OCI-LY7 (cell line): ENCODE measurements at regions not wholly inside any gene's neighbourhood (a gene's known extent, or its start where the extent isn't known, plus 50 kb on each side); places are given as distances from the start of the nearest gene placed in this dataset.

Source experiments
- BruUV-seq: library from RNA; stranded (reverse); fragments of 400-500 nt; replicated peaks from 2 replicates; lab custom pipeline; 2021; lab: Mats Ljungman, UMichigan
- CTCF ChIA-PET: fragments of 300-600 bp; sonication (Branson Sonifier 250); formaldehyde crosslinking; loops from one replicate; lab custom pipeline; 2022; ENCODE audit warnings: antibody characterized with exemption; ENCODE audit not compliant: unreplicated experiment; lab: Charles Lee
- POLR2A ChIA-PET: fragments of 300-600 bp; sonication (Branson Sonifier 250); formaldehyde crosslinking; loops from one replicate; lab custom pipeline; 2022; ENCODE audit warnings: antibody characterized with exemption; lab: Charles Lee
- DNase-seq: peaks from one replicate; pipeline ENCODE4 v3.0.0-alpha.2; 2015; ENCODE audit warnings: low spot score
- H2AFZ ChIP-seq: fragments of 200-600 bp; sonication (generic), shearing (Covaris generic); 2 replicates; pipeline ENCODE4 v1.6.1; 2014; ENCODE audit warnings: mild to moderate bottlenecking, antibody characterized with exemption, low read length, moderate library complexity
- H3K27ac ChIP-seq: fragments of 200-600 bp; sonication (generic); 2 replicates; pipeline ENCODE4 v1.5.1; 2014; ENCODE audit warnings: mixed run types, low read depth, mild to moderate bottlenecking, moderate library complexity, low read length, inconsistent platforms; ENCODE audit not compliant: poor library complexity, severe bottlenecking
- H3K36me3 ChIP-seq: fragments of 200-600 bp; sonication (generic); 2 replicates; pipeline ENCODE4 v1.6.1; 2014; ENCODE audit warnings: mild to moderate bottlenecking, antibody characterized with exemption, low read length, moderate library complexity, mixed read lengths; ENCODE audit not compliant: insufficient read depth
- H3K4me1 ChIP-seq: fragments of 200-600 bp; sonication (generic); 2 replicates; pipeline ENCODE4 v1.5.1; 2014; ENCODE audit warnings: mild to moderate bottlenecking, low read length; ENCODE audit not compliant: insufficient read depth, poor library complexity, severe bottlenecking
- H3K4me2 ChIP-seq: fragments of 200-600 bp; sonication (generic); 2 replicates; pipeline ENCODE4 v1.6.1; 2014; ENCODE audit warnings: mild to moderate bottlenecking, low read length
- H3K4me3 ChIP-seq: fragments of 200-600 bp; sonication (generic); 2 replicates; pipeline ENCODE4 v1.5.1; 2014; ENCODE audit warnings: mild to moderate bottlenecking, low read depth, low read length; ENCODE audit not compliant: poor library complexity, severe bottlenecking
- H3K79me2 ChIP-seq: fragments of 200-600 bp; sonication (generic); 2 replicates; pipeline ENCODE4 v1.6.1; 2016; ENCODE audit warnings: low read depth, mild to moderate bottlenecking, low read length, moderate library complexity, mixed read lengths; ENCODE audit not compliant: insufficient read depth
- H3K9me2 ChIP-seq: fragments of 200-600 bp; sonication (generic); 2 replicates; pipeline ENCODE4 v1.6.1; 2016; ENCODE audit warnings: mild to moderate bottlenecking, low read length, mixed read lengths; ENCODE audit not compliant: insufficient read depth
- H3K9me3 ChIP-seq: fragments of 200-600 bp; sonication (generic); 2 replicates; pipeline ENCODE4 v1.6.1; 2014; ENCODE audit warnings: mild to moderate bottlenecking, mixed run types, low read length, mixed read lengths
- H4K20me1 ChIP-seq: fragments of 200-600 bp; sonication (generic); 2 replicates; pipeline ENCODE4 v1.6.1; 2014; ENCODE audit warnings: mild to moderate bottlenecking, antibody characterized with exemption, low read length, moderate library complexity, mixed read lengths; ENCODE audit not compliant: insufficient read depth
- EZH2phosphoT487 ChIP-seq: fragments of 200-600 bp; sonication (generic); IDR thresholded peaks from 2 replicates; pipeline ENCODE4 v1.6.1; 2018; ENCODE audit warnings: low read depth, borderline replicate concordance, mild to moderate bottlenecking, mixed run types, antibody characterized with exemption, low read length, moderate library complexity, mixed read lengths
- intact Hi-C: fragments of 100-400 bp; cut with micrococcal nuclease; formaldehyde crosslinking; loops from one replicate; pipeline ENCODE4 v1.10.0; 2022; ENCODE audit not compliant: unreplicated experiment
- TF ChIP-seq, protein P1 (sequence below): fragments of 200-600 bp; sonication (generic); conservative IDR thresholded peaks from 2 replicates; pipeline ENCODE4 v1.5.1; 2014; ENCODE audit warnings: mild to moderate bottlenecking, antibody characterized with exemption, low read length, moderate library complexity, mixed read lengths

DNA sequence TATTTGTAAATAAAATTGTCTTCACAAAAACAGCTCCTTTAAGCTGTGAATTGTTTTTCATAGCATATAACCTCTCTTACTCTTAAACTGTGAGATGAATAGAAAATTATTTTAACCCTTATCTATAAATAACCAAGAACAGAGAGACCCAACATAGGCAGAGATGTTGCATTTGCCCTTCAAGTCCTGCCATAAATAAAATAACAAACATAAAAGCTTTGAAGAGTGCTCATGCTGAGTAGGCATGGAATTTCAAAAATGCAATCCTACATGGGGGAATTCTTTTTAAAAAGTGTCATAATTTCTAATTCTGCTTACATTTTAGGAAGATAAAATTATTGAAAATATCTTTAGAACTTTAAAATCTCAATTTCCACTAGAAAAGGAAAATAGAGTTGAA, 124.1 kb upstream of the FERD3L start:
- H4K20me1 ChIP-seq: no peaks in the 10 kb centered on the region
- TF ChIP-seq, protein P1, sequence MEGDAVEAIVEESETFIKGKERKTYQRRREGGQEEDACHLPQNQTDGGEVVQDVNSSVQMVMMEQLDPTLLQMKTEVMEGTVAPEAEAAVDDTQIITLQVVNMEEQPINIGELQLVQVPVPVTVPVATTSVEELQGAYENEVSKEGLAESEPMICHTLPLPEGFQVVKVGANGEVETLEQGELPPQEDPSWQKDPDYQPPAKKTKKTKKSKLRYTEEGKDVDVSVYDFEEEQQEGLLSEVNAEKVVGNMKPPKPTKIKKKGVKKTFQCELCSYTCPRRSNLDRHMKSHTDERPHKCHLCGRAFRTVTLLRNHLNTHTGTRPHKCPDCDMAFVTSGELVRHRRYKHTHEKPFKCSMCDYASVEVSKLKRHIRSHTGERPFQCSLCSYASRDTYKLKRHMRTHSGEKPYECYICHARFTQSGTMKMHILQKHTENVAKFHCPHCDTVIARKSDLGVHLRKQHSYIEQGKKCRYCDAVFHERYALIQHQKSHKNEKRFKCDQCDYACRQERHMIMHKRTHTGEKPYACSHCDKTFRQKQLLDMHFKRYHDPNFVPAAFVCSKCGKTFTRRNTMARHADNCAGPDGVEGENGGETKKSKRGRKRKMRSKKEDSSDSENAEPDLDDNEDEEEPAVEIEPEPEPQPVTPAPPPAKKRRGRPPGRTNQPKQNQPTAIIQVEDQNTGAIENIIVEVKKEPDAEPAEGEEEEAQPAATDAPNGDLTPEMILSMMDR: no peak
- TF ChIP-seq EZH2phosphoT487: no peak
- ChIA-PET CTCF (no interaction called here), POLR2A (interaction anchor here (1.0 to 1.2 kb wide), 2 partner anchors 9 to 32 kb away, joined by 3 to 8 read pairs; no protein-coding TSS in a partner anchor)
- no peak for DNase-seq
- no peak overlapping the region for H2AFZ ChIP-seq
- H3K27ac ChIP-seq: no peak overlapping the region
- no peak overlapping the region for H3K4me3 ChIP-seq
- H3K79me2 ChIP-seq: no peaks in the 10 kb centered on the region
- no peaks in the 10 kb centered on the region for H3K9me3 ChIP-seq
- H3K4me1 ChIP-seq: no peaks in the 10 kb centered on the region
- BruUV-seq: no TSS peak
- no peak overlapping the region for H3K4me2 ChIP-seq
- no peaks in the 10 kb centered on the region for H3K9me2 ChIP-seq
- intact Hi-C loops: no loop called here
- no peaks in the 10 kb centered on the region for H3K36me3 ChIP-seq

DNA sequence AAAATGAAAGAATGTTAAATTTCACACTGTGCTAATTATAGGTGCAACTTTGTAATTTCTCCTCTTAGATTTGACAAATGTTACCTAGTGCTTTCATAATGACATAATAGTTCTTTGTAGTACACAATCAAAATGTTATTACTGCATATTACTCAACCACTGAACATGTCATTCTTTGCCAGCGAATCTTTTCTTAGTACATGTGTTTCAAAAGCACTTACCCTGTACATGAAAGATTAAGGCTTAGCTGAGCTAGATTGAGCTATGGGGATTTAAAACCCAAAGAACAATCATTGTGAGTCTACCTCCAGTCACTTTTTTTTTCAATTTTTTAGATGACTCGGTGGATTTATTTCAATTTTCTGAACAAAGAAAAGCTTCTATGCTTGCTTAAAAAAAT, 123.5 kb upstream of the FERD3L start:
- CTCF ChIA-PET: no interaction called here
- H3K4me3 ChIP-seq: no peak overlapping the region
- no peak for DNase-seq
- no peaks in the 10 kb centered on the region for H3K9me2 ChIP-seq
- no peaks in the 10 kb centered on the region for H4K20me1 ChIP-seq
- H3K79me2 ChIP-seq: no peaks in the 10 kb centered on the region
- POLR2A ChIA-PET: interaction anchor here (0.6 to 1.2 kb wide), 3 partner anchors 10 to 68 kb away, joined by 3 to 8 read pairs (median 4); no protein-coding TSS in a partner anchor
- BruUV-seq: no TSS peak
- no peaks in the 10 kb centered on the region for H3K9me3 ChIP-seq
- H3K4me2 ChIP-seq: no peak overlapping the region
- no peak overlapping the region for H2AFZ ChIP-seq
- no peaks in the 10 kb centered on the region for H3K4me1 ChIP-seq
- no peak overlapping the region for H3K27ac ChIP-seq
- no peaks in the 10 kb centered on the region for H3K36me3 ChIP-seq
- intact Hi-C loops: no loop called here
- no peak for TF ChIP-seq EZH2phosphoT487
- TF ChIP-seq, protein P1: no peak

DNA sequence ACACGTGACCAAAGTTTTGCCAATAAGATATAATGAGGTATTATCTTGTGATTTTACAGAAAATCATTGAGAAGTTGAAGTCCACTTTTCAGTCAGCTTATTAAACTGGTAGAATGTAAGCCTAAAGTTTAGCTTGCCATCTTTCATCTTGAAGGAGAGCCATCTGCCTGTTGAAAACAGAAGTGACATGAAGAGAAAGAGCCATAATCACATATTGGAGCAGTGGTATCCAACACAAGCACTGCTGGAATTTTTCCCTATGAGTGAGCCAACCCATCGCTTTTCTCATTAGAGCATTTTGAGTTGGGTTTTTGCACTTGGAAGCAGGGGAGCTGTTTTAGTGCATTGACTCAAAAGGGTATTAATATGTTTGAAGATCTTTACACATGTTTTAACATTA, 117.6 kb upstream of the FERD3L start:
- ChIA-PET POLR2A (no interaction called here), CTCF (no interaction called here)
- Histone ChIP-seq H4K20me1 (no peaks in the 10 kb centered on the region), H3K79me2 (no peaks in the 10 kb centered on the region), H3K36me3 (no peaks in the 10 kb centered on the region), H3K4me2 (no peak overlapping the region), H3K9me3 (no peaks in the 10 kb centered on the region), H3K4me3 (no peak overlapping the region), H2AFZ (no peak overlapping the region; the same call in 1 of the 2 replicates), H3K9me2 (no peaks in the 10 kb centered on the region), H3K27ac (no peak overlapping the region), H3K4me1 (no peaks in the 10 kb centered on the region)
- intact Hi-C loops: no loop called here
- DNase-seq: no peak
- no peak for TF ChIP-seq EZH2phosphoT487
- TF ChIP-seq, protein P1: no peak
- no TSS peak for BruUV-seq
